Jurkat, Clone E6-1 (cell line): ENCODE measurements at regions not wholly inside any gene's neighbourhood (a gene's known extent, or its start where the extent isn't known, plus 50 kb on each side); places are given as distances from the start of the nearest gene placed in this dataset.

ENCODE experiments used
- DNase-seq: peaks from one replicate; pipeline ENCODE4 v3.0.0-alpha.2; 2011; ENCODE audit warnings: low read depth, low spot score
- H3K4me3 ChIP-seq: 2 replicates; pipeline ENCODE4 v1.5.1; 2011; ENCODE audit warnings: mild to moderate bottlenecking, low read length, control low read depth, moderate library complexity

DNA sequence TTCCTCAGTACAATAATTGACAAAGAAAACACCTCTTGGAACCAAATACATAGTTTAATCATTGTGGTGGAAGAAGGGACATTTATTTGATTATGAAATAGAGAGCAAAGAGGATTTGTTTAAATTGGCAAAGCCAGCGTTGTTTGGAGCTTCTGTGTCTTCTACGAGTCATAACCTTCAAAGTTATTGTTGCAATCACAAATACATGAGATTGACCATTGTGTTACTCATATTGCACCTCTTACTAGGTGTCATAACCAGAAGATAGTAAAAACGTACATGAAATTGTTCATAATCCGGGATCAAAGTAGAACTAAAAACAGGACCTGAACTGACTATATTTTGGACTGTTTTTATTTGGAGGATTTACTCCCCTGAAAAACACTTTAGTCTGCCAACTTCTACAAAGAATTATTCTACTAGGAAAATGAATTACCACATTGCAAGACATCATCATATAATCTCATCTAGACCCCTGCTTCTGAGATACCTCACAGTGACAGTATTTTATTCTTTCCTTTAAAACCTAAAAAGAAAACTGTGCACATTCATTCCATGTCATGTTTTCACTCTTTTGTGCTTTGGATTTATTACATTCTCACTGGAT is 151.7 kb upstream of the KLF7 start:
- no peak overlapping the region for H3K4me3 ChIP-seq
- no peak for DNase-seq

DNA sequence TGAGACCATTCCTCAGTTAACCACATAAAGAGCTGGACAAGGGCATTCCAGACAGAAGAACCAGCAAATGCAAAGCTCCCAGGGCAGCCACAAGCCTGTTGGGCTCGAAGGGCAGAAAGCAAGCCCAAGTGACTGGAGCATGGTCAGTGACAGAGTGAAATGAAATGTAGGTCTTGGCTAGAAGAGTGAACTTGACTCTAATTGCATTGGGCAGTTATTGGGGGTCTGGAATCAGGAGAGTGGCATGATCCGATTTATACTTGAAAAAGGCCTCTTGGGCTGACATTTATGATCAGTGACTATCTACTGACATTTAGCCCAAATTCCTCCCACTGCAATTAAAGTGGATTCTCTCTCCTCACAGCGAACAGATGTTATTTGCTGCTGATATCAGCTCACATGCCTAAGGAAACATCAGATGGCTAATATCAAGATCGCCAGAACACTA is 152.5 kb upstream of the KLF7 start:
- DNase-seq = no peak
- H3K4me3 ChIP-seq = no peak overlapping the region

DNA sequence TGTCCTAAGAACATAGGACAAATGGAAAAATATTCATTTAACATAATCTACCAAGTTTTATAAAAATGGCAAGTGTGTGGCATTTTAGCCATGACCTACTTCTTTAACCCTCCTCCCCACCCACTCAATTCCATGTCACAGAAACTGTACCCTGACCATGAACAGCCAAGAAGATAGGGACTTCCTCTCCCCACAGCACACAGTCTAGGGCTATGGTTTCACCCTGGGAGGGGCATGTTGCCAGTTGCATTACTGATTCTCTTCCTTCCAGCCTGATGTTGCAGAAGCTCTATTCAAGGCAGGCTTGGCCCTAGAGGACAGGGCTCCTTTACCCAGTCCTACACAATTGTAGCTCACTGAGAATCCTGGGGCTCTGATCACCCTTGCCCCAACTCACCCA is 153.6 kb upstream of the KLF7 start:
- H3K4me3 ChIP-seq = no peak overlapping the region
- no peak for DNase-seq

DNA sequence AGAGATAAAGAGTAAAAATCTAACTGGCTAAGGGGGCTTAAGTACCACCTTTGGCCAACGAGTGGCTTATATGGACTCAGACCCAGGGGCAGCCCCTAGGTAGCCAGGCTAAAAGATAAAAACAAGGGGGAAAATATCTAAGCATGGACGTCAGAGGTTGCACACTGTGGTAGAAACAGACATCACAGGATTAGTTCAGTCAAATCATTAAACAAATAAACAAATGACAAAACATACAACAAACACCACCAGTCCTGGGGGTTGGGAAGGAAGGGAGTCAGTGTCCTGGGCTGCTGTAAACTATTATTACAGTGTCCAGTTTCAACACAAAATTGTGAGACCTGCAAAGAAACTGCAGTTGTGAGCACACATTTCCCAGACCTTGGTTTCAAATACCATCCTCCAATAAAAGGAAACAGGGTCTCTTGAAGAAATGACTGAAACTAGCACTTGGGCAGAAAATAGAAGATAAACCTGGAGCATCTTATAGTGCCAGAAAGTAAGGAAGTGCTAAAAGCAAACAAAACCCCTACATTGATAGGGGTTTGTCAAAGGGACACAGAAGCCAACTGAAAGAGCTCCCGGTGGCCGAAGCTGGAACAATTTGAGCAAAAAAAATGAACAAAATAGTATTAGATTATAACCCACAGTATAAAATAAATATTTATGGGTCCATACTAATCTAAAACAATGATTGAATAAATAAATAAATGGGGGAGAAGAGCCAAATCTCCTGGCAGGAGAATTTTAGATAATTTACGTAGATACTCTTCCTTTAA is 154.8 kb upstream of the KLF7 start:
- no peak for DNase-seq
- no peak overlapping the region for H3K4me3 ChIP-seq

DNA sequence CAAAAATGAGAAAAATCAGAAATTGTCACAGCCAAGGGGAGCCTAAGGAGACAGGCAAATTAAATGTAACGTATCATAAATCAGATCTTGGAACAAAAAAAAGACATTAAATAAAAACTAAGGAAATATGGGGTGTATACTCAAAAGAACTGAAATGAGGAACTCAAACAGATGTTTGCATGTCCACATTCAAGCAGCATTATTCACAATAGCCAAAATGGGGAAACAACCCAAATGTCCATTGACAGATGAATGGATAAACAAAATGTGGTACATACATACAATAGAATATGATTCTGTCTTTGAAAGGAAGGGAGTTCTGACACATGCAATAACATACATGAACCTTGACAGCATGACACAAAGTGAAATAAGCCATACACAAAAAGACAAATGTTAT is 155.8 kb upstream of the KLF7 start:
- DNase-seq = no peak
- no peak overlapping the region for H3K4me3 ChIP-seq

DNA sequence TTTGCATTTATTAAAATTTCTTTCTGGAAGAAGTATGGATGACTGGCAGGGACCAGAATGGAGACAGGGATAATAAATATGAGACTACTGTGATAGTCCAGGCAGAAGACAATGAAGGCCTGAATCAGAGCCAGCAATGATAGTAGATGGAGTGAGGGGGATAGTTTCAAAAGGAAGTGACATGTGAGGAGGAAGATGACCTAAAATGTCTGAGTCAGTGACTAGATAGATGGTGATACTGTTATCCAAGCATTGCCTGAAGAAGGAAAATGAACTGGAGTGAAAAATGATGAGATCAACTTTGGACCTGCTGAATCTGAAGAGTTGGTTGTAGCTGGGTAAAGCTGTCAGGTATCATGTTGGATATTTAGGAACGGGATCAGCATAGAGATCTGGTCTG is 158.3 kb upstream of the KLF7 start:
- no peak overlapping the region for H3K4me3 ChIP-seq
- no peak for DNase-seq

DNA sequence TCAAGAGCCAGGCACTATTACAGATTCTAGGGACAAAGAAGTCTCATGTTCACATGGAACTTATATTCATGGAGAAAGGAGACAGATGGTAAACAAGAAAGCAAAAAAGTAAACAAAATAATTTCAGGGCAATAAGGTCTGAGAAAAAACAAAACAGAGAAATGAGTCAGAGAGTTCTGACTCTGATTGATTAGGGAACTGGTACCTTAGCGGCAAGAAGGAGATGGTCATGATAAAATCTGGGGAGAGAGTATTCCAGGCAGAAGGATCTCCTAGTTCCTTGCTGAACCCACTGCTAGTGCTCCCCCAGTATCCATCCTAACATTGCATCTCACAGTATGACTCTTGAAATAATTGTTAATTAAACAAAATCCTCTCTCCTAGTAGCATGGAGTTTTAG is 161.8 kb upstream of the KLF7 start:
- no peak overlapping the region for H3K4me3 ChIP-seq
- DNase-seq = no peak

DNA sequence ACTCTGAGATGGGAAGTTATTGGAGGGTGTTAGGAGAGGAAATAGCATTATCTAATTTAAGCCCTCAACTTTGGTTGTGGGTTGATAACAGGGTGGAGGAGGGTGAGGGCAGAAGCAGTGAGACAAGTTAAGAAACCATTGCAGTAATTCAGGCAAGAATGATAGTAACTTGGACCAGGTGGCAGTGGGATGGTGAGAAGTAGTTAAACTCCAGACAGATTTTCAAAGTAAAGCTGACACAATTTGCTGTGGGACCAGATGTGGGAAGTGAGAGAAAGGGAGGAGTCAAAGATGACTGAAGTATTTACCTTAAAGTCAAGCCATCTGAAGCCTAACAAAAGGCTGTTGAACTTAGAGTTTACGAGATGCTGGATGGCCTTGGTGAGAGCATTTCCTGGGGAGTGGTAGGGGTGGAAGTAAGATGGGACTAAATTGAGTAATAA is 163.2 kb upstream of the KLF7 start:
- no peak for DNase-seq
- no peak overlapping the region for H3K4me3 ChIP-seq

DNA sequence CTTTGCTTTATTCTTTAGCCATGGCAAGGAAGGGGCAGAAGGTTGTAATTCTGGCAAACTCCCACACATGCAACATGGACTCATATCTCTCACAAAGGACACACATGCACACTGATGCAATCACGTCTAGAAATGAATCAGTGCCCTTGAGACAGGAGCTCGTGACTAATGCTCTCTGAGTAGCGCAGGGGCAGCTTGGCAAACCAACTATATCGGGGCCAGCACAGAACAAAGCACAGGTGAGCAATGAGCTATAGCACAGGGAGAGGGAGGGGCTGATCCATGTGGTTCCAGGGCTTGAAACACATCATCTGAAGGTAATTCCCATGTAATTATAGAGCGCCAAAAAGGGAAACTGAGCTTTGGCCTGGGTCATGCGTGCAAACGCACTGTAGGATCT is 165.2 kb upstream of the KLF7 start:
- no peak overlapping the region for H3K4me3 ChIP-seq
- no peak for DNase-seq

DNA sequence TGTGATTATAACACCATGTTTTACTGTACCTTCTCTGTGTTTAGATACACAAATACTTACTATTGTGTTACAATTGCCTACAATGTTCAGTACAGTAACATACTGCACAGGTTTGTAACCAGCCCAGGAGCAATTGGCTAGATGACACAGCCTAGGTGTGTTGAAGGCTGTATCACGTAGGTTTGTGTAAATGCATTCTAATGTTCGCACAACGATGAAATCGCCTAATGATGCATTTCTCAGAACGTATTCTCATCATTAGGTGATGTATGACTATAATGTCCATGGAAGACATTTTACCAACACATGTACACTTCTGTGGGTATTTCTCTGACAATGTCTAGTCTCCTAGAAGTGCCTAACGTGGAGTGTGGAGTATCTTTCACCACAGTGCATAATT is 165.9 kb upstream of the KLF7 start:
- no peak overlapping the region for H3K4me3 ChIP-seq
- no peak for DNase-seq

DNA sequence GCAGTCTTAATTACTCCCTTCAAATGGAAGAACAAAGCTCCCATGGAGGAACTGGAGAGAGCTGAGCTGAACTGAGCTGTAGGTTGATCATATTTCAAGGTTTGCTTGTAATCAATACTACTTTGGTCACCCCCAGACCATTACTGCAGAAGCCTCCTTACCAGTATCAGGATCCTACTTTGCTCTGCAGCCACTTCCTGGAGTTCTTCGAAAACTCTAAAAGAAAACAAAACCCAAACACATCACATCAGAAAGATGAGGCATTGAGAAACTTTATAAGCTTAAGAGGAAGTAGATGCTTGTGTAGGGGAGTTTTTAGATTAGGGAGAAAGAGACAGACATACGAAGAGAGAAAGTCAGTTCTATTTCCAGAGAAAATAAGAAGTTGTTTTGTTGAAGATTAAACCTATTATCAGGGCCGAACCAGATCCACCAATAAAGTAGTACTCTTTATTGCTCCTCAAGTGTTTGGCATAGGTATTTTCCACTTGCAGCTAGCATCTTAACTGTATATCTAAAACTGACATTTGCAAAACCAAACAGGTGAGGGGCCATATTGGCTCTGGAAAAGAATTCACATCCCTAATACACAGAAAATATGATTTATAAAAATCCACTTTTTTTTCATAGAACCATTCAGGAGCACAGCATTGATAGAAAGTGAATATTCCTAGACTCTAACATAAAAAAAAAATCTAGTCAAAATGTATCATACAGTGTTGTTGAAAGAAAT is 166.9 kb upstream of the KLF7 start:
- no peak for DNase-seq
- H3K4me3 ChIP-seq = no peak overlapping the region

DNA sequence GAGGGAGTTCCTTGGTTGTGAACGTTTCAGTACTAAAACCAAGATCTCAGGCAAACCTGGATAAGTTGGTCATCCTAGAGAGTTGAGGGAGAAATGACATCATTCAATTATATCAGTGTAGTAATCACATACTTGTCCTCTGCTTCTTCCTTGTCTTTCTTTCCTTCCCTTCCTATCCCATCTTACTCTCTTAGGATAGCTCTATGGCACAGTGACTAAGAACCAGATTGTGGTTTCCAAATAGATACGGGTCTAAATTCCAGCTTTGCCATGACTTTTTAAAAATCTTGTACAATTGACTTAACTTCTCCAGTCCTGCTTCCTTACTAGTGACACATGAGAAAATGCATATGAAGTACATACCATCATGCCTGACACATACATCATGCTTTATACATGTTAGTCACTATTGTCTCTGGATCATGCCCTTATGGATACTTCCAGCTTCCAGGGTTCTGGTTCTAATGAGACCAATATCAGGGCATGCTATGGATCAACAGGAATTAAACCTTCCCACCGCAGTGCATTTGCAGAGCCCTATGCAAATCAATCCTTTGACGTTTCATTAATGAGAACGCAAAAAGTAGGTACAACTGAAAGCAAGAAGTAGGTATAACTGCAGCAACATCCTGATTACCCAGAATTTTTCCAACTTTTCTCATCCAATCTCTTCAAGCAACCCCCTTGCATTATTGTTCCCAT is 168.0 kb upstream of the KLF7 start:
- H3K4me3 ChIP-seq = no peak overlapping the region
- no peak for DNase-seq

DNA sequence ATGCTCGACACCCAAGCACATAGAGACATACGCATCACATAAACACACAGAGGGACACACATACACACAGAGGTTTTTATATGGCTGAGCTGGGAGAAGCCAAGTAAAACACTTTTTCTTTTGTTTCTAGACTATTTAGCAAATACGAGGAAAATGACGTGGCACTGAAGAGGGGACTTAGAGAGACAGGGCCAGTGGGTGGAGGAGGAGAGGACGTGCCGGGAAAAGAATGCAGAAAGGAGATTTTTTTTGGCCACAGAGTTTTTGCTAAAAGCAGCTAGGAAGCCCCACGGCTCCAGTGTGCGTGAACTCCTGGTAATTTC is 168.5 kb upstream of the KLF7 start:
- DNase-seq = no peak
- no peak overlapping the region for H3K4me3 ChIP-seq

DNA sequence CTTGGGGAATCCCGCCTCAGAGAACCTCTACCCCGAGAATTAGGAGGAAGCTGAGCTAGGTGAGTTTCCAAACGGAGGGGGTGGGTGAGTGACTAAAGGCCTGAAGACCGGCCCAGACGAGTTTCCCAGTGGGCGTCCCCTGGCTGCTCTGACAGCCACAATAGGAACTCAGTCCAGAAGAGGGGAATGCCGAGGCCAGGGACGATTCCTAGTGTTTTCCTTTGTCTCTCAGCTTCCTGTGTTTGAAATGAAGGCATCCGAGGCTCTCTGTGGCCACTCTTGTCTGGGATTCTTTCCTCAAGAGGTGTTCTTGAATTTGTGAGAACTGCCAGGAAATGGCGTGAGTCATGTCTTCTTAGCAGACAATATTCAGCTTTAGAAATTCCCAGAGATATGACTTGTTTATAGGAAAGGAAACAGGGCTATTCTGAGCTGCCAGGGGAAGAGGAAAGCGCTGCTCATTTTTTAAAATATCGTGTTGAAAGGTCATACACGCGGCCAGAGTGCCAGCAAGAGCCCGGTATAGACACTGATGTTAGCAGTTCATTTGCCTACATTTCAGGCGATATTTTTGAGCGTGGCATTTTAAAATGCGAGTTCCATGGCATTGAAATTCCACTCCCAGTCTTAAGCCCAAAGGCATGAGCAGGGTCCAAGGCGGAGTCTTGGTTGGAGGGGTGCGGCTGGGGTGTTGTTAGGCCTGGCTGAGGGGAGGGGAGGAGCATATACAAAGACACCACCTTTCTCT is 169.1 kb upstream of the KLF7 start:
- H3K4me3 ChIP-seq = no peak overlapping the region
- no peak for DNase-seq

DNA sequence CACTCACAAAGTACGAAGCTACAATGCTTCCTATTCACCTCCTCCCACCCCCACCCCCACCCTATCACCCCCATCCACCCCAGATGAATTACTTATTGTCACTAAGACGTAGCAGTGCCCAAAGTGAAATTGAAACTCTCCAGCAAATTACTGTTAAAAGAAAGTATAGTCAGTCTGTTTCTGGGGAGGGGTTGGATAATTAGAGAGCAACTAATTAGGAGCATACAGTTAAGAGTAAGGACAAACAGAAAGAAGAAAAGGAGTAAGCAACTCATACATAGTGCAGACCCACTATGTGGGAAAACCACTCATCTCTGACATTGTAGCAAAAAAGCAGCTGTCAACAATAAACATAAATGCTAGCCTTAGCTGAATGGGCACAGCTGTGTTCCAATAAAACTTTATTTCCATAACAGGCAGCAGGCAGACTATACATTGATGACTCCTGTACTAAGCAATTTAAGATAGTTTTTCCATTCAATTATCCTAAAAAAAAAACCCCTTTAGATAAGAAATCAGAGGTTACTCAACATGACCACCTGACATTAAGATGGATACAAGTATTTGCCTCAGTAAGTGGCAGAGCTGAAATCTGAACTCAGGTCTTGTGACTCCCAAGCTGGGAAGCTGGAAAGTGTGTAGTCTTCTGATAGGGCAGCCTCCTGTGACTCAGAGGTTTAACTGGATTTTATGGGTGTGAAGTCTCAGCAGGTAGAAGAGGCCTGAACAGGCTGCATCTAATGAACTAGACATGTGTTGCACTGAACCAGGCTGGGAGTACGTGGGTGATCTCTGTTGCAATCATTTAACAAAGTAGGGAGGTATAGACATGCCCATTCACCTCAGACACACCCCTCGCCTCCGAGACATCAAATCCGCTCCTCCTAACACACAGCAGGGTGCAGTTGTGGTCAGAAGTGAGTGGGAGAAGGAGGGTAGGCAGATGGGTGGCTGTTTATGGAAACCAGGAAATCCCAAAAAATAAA is 171.8 kb upstream of the KLF7 start:
- DNase-seq = no peak
- H3K4me3 ChIP-seq = no peak overlapping the region

DNA sequence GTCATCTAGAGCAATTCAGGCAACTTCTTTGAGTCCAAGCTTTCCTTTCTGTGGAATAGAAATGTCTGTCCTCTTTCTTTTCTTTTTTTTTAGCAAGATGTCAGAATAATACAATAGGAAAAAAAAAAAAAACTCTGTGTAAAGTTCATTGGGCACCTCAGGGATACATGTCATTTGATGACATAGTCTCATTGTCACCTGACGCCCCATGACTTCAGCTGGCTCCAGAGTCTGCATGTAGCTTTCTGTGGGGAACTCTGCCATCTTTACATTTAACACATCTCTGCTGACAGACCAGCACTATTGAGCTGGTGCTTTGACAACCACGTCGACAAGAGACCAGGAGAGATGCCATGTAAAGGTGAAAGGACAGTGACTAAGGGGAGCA is 172.5 kb upstream of the KLF7 start:
- H3K4me3 ChIP-seq = no peak overlapping the region

DNA sequence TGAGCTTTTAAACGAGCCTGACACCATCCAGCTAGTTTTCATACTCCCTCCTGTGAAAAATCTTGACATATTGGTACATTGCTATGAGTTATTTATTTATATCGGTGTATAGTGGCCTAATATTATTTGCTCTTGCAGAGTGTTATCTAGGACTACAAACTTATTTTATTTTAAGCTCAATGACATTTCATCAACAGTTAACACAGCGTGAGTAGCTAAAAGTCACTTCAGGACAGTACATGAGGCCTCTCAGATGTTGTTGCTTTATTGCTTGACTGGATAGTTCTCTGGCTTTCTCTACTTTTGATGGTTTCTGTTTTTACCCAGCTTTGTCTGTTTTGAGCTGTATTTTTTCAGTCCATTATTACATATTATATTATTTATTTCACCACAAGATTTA is 172.9 kb upstream of the KLF7 start:
- H3K4me3 ChIP-seq = no peak overlapping the region
- no peak for DNase-seq

More for the DNA sequence above, 172.5 kb upstream of the KLF7 start:
- DNase-seq = no peak

DNA sequence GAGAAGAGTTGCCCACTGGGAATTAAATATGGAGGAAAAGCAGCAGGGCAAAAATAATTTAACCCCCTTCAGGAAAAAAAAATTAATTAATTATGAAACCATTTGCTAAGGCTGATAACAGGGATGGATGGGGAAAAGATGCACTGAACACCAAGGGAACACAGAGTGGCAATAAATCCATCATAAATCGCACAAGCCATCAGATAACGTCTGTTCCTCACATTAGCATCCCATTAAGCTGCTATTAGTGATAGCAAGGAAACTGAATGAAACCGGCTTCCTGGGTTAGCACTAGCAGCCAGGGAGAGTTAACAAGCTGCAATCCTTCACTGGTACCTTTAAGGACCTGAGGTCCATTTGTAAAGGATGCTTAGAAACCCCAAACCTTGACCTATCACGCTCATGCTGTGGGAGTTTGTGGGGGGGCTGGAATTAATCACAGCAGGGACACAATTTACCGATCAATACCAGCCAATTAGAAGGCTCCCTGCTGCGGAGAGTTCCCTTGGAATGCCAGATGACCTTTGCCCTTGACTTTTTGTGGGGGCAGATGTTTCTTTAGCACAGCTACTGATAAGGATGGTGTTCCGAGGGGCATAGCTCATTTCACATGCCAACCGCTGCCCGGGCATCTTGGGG is 175.5 kb upstream of the KLF7 start:
- no peak for DNase-seq
- no peak overlapping the region for H3K4me3 ChIP-seq
